SK-N-SH (cell line): ENCODE measurements at regions not wholly inside any gene's neighbourhood (a gene's known extent, or its start where the extent isn't known, plus 50 kb on each side); places are given as distances from the start of the nearest gene placed in this dataset.

Experiments
- CTCF ChIA-PET: fragments of 300-600, 350-600 bp; formaldehyde crosslinking; extraction: SDS; loops from one replicate; lab custom pipeline; 2021; lab: Yijun Ruan, JAX
- POLR2A ChIA-PET: fragments of 350-600 bp; sonication (Branson Sonifier 250); formaldehyde crosslinking; extraction: SDS; loops from one replicate; lab custom pipeline; 2020; ENCODE audit warnings: antibody characterized with exemption, inconsistent platforms; lab: Yijun Ruan, JAX
- DNase-seq: peaks from one replicate; pipeline ENCODE4 v3.0.0; 2012
- H2AFZ ChIP-seq: fragments of 200-600 bp; sonication (generic); 2 replicates; pipeline ENCODE4 v1.8.1; 2016; ENCODE audit warnings: antibody characterized with exemption, mild to moderate bottlenecking, low read depth
- H3F3A ChIP-seq: fragments of 200-600 bp; sonication (generic); replicated peaks from 2 replicates; pipeline ENCODE3; 2016; ENCODE audit warnings: antibody characterized with exemption, mild to moderate bottlenecking; ENCODE audit not compliant: insufficient read depth
- H3K27ac ChIP-seq, 2 experiments: fragments of 200-500 bp in 1 of 2; fragments of 200-600 bp in 1 of 2; sonication (Bioruptor generic) in 1 of 2; sonication (generic), shearing (Covaris generic) in 1 of 2; 2 replicates each; pipeline versions ENCODE4 v1.5.1 to v1.6.1; 2014 to 2016; ENCODE audit warnings: low read depth in 2 of 2, inconsistent platforms in 1 of 2, low read length in 1 of 2, mild to moderate bottlenecking in 1 of 2, mixed read lengths in 1 of 2
- H3K27me3 ChIP-seq: fragments of 200-600 bp; sonication (generic), shearing (Covaris generic); 2 replicates; pipeline ENCODE4 v1.6.1; 2016; ENCODE audit warnings: mixed run types; ENCODE audit not compliant: insufficient read depth
- H3K36me3 ChIP-seq, 2 experiments: fragments of 200-500 bp in 1 of 2; fragments of 200-600 bp in 1 of 2; sonication (Bioruptor generic) in 1 of 2; sonication (generic) in 1 of 2; replicated peaks in 1 of 2; 2 replicates each; pipeline versions ENCODE3 to v1.5.1; 2014 to 2016; ENCODE audit warnings: low read length in 1 of 2, mild to moderate bottlenecking in 1 of 2; ENCODE audit not compliant: insufficient read depth in 2 of 2, control insufficient read depth in 1 of 2
- H3K4me1 ChIP-seq, 2 experiments: fragments of 200-500 bp in 1 of 2; fragments of 200-600 bp in 1 of 2; sonication (Bioruptor generic) in 1 of 2; sonication (generic), shearing (Covaris generic) in 1 of 2; 2 replicates each; pipeline versions ENCODE4 v1.5.1 to v1.6.1; 2014 to 2016; ENCODE audit warnings: low read depth in 1 of 2, low read length in 1 of 2, mixed run types in 1 of 2; ENCODE audit not compliant: insufficient read depth in 2 of 2, control insufficient read depth in 1 of 2
- H3K4me2 ChIP-seq: fragments of 200-600 bp; sonication (generic), shearing (Covaris generic); 2 replicates; pipeline ENCODE4 v1.6.1; 2017; ENCODE audit warnings: mixed run types
- H3K4me3 ChIP-seq, 2 experiments: fragments of 200-500 bp in 1 of 2; fragments of 200-600 bp in 1 of 2; sonication (Bioruptor generic) in 1 of 2; sonication (generic), shearing (Covaris generic) in 1 of 2; 2 replicates each; pipeline versions ENCODE4 v1.5.1 to v1.8.1; 2014 to 2016; ENCODE audit warnings: low read depth in 2 of 2, inconsistent platforms in 1 of 2, low read length in 1 of 2, mild to moderate bottlenecking in 1 of 2, mixed read lengths in 1 of 2, moderate library complexity in 1 of 2
- H3K79me2 ChIP-seq: fragments of 200-600 bp; sonication (generic); 2 replicates; pipeline ENCODE4 v1.8.1; 2017; ENCODE audit warnings: mild to moderate bottlenecking; ENCODE audit not compliant: insufficient read depth
- H3K9ac ChIP-seq: fragments of 200-600 bp; sonication (generic); 2 replicates; pipeline ENCODE4 v1.6.1; 2017; ENCODE audit warnings: mixed run types
- H3K9me2 ChIP-seq: fragments of 200-600 bp; sonication (generic); 2 replicates; pipeline ENCODE4 v1.6.1; 2017; ENCODE audit warnings: mixed run types
- H3K9me3 ChIP-seq: fragments of 200-600 bp; sonication (generic); 2 replicates; pipeline ENCODE4 v1.6.1; 2017; ENCODE audit warnings: mixed run types, mild to moderate bottlenecking, moderate library complexity
- H4K20me1 ChIP-seq: fragments of 200-600 bp; sonication (generic); 2 replicates; pipeline ENCODE4 v1.6.1; 2017; ENCODE audit warnings: mild to moderate bottlenecking, mixed run types; ENCODE audit not compliant: insufficient read depth
- CHD2 ChIP-seq: fragments of 150-350 bp; IDR thresholded peaks from 2 replicates; pipeline ENCODE4 v1.6.1; 2018; ENCODE audit warnings: low read length; ENCODE audit not compliant: partially characterized antibody
- ELF1 ChIP-seq: IDR thresholded peaks from 2 replicates; pipeline ENCODE4 v1.4.0; 2012
- FOSL2 ChIP-seq: IDR thresholded peaks from 2 replicates; pipeline ENCODE4 v1.4.0; 2012; ENCODE audit warnings: low read depth, mild to moderate bottlenecking, moderate library complexity, borderline replicate concordance
- FOXM1 ChIP-seq: IDR thresholded peaks from 2 replicates; pipeline ENCODE4 v1.4.0; 2012; ENCODE audit warnings: low read depth, mild to moderate bottlenecking
- GATA2 ChIP-seq: sonication (generic); formaldehyde crosslinking; IDR thresholded peaks from 2 replicates; pipeline ENCODE4 v1.5.0; 2020; ENCODE audit warnings: mild to moderate bottlenecking, missing genetic modification reagents
- MXI1 ChIP-seq: IDR thresholded peaks from 2 replicates; pipeline ENCODE4 v1.6.1; 2012; ENCODE audit warnings: mild to moderate bottlenecking, low read depth, low read length, improper control_type of control experiment
- NFIC ChIP-seq: IDR thresholded peaks from 2 replicates; pipeline ENCODE4 v1.4.0; 2012; ENCODE audit warnings: borderline replicate concordance
- RXRA ChIP-seq: IDR thresholded peaks from 2 replicates; pipeline ENCODE4 v1.4.0; 2012; ENCODE audit warnings: low read depth, mild to moderate bottlenecking, borderline replicate concordance
- SMC3 ChIP-seq: IDR thresholded peaks from 2 replicates; pipeline ENCODE4 v1.6.1; 2012; ENCODE audit warnings: low read depth, low read length, improper control_type of control experiment
- TCF12 ChIP-seq: IDR thresholded peaks from 2 replicates; pipeline ENCODE4 v1.4.0; 2012
- TEAD4 ChIP-seq: IDR thresholded peaks from 2 replicates; pipeline ENCODE4 v1.4.0; 2012; ENCODE audit warnings: mild to moderate bottlenecking, borderline replicate concordance; ENCODE audit not compliant: insufficient read depth
- USF2 ChIP-seq: fragments of 150-350 bp; IDR thresholded peaks from 2 replicates; pipeline ENCODE4 v1.6.1; 2017; ENCODE audit warnings: antibody characterized with exemption, low read length, low read depth, borderline replicate concordance
- YY1 ChIP-seq: IDR thresholded peaks from 2 replicates; pipeline ENCODE4 v1.4.0; 2012; ENCODE audit warnings: low read depth, mild to moderate bottlenecking
- WGBS: methylation state at CpG from one replicate; pipeline ENCODE4 v1.1.6; 2017; ENCODE audit warnings: low lambda C conversion rate; 5-methylcytosine and 5-hydroxymethylcytosine counted together
- TF ChIP-seq, protein P1 (sequence below): IDR thresholded peaks from 2 replicates; pipeline ENCODE4 v1.4.0; 2012; ENCODE audit warnings: low read depth, borderline replicate concordance
- TF ChIP-seq, protein P2 (sequence below): IDR thresholded peaks from 2 replicates; pipeline ENCODE4 v1.4.0; 2012; ENCODE audit warnings: low read depth, borderline replicate concordance

DNA sequence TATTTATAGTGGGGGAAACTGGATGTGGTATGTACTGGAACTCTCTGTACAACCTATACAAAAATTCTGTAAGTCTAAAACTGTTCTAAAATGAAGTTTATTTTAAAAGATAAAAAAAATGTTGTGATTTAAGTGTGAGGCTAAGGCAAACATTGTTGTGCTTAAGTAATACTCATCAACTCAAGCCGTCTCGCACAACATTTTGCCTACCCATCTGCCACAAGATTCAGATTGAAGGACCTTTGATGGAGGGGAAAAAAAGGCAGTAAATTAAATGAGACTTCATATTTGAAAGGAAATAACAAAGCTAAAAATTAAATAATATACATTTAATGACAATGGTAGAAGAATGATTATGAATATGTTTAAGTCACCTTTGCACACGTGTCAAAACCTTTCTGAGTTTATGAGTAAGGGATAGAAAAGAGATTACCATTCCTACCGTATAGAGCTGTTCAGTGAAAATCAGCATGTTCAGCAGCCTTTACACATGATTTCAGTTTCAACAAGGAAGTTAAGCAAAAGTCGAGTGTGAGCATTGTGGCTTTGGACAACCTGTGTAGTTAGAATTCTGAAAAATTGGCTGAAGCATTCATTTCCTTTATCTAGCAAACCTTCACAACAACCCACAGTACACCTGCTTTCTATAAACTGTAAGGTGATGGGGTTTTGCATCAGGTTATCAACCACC lies 499.3 kb downstream of the IRS1 start:
- TF ChIP-seq GATA2 = no peak
- Histone ChIP-seq H3K4me1 (no peaks in the 10 kb centered on the region), H3K27ac (no peak overlapping the region), H3K79me2 (no peaks in the 10 kb centered on the region), H2AFZ (no peak overlapping the region), H3K27me3 (no peaks in the 10 kb centered on the region), H3K4me3 (no peak overlapping the region), H3F3A (no peaks in the 10 kb centered on the region), H3K9me2 (no peaks in the 10 kb centered on the region), H3K9me3 (no peaks in the 10 kb centered on the region), H3K4me2 (no peak overlapping the region), H3K36me3 (peaks cover 0 to 3% of the 10 kb centered on the region in 2 experiments), H3K9ac (no peak overlapping the region), H4K20me1 (no peaks in the 10 kb centered on the region)
- POLR2A ChIA-PET = no interaction called here
- no peak for DNase-seq
- WGBS = 41% methylated on average over 5 of the region's 5 CpGs
- CTCF ChIA-PET = no interaction called here

- H3K27ac ChIP-seq = no peak overlapping the region
- no peaks in the 10 kb centered on the region for H3F3A ChIP-seq
- H3K4me2 ChIP-seq = no peak overlapping the region
- no peaks in the 10 kb centered on the region for H3K4me1 ChIP-seq
- no peaks in the 10 kb centered on the region for H3K79me2 ChIP-seq
- no peaks in the 10 kb centered on the region for H3K27me3 ChIP-seq
- TF ChIP-seq NFIC (no peak), YY1 (no peak), GATA2 (no peak), CHD2 (no peak), MXI1 (no peak), USF2 (no peak), SMC3 (no peak), FOSL2 (no peak), ELF1 (no peak), FOXM1 (no peak), TEAD4 (no peak), RXRA (no peak), TCF12 (no peak)
- TF ChIP-seq, protein P1, sequence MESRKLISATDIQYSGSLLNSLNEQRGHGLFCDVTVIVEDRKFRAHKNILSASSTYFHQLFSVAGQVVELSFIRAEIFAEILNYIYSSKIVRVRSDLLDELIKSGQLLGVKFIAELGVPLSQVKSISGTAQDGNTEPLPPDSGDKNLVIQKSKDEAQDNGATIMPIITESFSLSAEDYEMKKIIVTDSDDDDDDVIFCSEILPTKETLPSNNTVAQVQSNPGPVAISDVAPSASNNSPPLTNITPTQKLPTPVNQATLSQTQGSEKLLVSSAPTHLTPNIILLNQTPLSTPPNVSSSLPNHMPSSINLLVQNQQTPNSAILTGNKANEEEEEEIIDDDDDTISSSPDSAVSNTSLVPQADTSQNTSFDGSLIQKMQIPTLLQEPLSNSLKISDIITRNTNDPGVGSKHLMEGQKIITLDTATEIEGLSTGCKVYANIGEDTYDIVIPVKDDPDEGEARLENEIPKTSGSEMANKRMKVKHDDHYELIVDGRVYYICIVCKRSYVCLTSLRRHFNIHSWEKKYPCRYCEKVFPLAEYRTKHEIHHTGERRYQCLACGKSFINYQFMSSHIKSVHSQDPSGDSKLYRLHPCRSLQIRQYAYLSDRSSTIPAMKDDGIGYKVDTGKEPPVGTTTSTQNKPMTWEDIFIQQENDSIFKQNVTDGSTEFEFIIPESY = no peak
- TF ChIP-seq, protein P2, sequence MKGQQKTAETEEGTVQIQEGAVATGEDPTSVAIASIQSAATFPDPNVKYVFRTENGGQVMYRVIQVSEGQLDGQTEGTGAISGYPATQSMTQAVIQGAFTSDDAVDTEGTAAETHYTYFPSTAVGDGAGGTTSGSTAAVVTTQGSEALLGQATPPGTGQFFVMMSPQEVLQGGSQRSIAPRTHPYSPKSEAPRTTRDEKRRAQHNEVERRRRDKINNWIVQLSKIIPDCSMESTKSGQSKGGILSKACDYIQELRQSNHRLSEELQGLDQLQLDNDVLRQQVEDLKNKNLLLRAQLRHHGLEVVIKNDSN = no peak
- H3K9me2 ChIP-seq = no peaks in the 10 kb centered on the region
- ChIA-PET POLR2A (no interaction called here), CTCF (no interaction called here)
- H3K4me3 ChIP-seq = no peak overlapping the region
- 42% methylated on average over 3 of the region's 3 CpGs for WGBS
- H3K9ac ChIP-seq = no peak overlapping the region
- H4K20me1 ChIP-seq = no peaks in the 10 kb centered on the region
- H3K36me3 ChIP-seq = peaks cover 0 to 3% of the 10 kb centered on the region in 2 experiments
- H3K9me3 ChIP-seq = no peaks in the 10 kb centered on the region
- DNase-seq = no peak
- no peak overlapping the region for H2AFZ ChIP-seq
Observed at GRCh38 chr2:226299771-226300170, 499.8 kb downstream of the IRS1 start.
